ENCODE measurements at regions not wholly inside any gene's neighbourhood (a gene's known extent, or its start where the extent isn't known, plus 50 kb on each side); places are given as distances from the start of the nearest gene placed in this dataset.
"Not testable (repeated sequence)": the region's sequence is repeated elsewhere in the genome, so short reads cannot be mapped to it uniquely, and the experiment has no call there.

DNA sequence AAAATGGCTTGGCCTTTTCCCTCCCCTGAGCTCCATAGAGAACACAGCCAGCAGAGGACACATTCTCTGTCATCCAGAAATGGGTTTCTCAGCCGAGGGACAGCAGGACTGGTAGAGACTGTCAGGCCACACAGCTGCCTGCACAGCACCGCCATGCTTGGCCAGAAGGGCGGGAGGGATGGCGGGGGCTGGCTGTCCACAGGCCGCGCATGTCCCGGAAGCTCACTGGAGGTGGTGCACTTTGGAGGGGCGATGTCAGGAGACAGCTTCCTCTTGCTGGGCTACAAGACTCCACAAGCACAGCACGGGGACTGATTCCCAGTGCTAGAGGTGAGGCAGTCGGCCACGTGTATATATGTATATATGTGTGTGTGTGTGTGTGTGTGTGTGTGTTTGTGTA is 125.3 kb downstream of the GOLGA6L4 start:
- DNase-seq (ENCODE audit: low read depth in 2 of 2) = not testable (repeated sequence)

- not testable (repeated sequence) for DNase-seq (ENCODE audit: low read depth in 2 of 2)
Measured at GRCh38 chr15:84384421-84384820, 148.8 kb downstream of the GOLGA6L4 start.

- no peak for DNase-seq (ENCODE audit: low read depth in 2 of 2)
Measured at GRCh38 chr15:84387086-84387485, 151.5 kb downstream of the GOLGA6L4 start.

DNA sequence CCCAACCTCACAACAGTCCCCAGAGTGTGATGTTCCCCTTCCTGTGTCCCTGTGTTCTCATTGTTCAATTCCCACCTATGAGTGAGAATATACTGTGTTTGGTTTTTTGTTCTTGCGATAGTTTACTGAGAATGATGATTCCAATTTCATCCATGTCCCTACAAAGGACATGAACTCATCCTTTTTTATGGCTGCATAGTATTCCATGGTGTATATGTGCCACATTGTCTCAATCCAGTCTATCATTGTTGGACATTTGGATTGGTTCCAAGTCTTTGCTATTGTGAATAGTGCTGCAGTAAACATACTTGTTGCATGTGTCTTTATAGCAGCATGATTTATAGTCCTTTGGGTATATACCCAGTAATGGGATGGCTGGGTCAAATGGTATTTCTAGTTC is 152.6 kb downstream of the GOLGA6L4 start:
- DNase-seq (ENCODE audit: low read depth in 2 of 2) = not testable (repeated sequence)

DNA sequence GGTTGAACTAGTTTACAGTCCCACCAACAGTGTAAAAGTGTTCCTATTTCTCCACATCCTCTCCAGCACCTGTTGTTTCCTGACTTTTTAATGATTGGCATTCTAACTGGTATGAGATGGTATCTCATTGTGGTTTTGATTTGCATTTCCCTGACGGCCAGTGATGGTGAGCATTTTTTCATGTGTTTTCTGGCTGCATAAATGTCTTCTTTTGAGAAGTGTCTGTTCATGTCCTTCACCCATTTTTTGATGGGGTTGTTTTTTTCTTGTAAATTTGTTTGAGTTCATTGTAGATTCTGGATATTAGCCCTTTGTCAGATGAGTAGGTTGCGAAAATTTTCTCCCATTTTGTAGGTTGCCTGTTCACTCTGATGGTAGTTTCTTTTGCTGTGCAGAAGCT is 153.1 kb downstream of the GOLGA6L4 start:
- not testable (repeated sequence) for DNase-seq (ENCODE audit: low read depth in 2 of 2)

DNA sequence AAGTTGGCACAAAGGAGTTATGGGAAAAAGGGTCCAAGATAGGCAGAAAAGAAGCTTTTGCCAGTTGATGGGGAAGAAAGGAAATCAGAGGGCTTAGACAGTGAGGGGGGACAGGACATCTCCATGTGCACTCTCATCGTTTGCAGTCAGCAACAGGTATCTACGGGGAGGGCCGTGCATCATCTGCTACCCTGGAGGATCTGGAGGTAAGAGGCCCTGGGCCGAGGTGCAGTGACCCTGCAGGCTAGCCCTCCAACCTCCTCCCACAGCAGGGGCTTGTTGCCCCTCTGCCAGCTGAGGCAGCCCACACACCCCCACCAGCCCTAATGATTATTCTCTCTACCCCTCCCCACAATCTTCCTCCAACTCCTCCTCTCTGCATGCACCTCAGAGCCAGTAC is 154.8 kb downstream of the GOLGA6L4 start:
- DNase-seq (ENCODE audit: low read depth in 2 of 2) = not testable (repeated sequence)

GRCh38 chr15:84391191-84391590 is 155.6 kb downstream of the GOLGA6L4 start:
- DNase-seq (ENCODE audit: low read depth in 2 of 2) = no peak

DNA sequence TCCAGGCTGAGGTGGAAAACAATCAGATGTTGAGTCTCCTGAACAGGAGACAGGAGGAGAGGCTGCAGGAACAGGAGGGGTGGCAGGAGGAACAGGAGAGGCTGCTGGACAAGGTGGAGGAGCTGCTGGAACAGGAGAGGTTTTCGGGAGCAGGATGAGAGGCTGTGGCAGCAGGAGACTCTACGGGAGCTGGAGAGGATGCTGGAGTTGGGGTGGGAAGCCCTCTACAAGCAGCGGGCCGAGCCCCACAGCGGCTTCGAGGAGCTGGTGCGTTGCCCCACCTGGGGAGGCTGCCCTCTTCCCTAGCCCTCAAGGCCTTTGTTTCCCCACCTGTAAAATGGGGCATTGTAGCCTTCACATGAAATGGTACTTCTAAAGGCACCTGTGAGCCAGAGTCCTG is 156.4 kb downstream of the GOLGA6L4 start:
- DNase-seq (ENCODE audit: low read depth in 2 of 2) = not testable (repeated sequence)

DNA sequence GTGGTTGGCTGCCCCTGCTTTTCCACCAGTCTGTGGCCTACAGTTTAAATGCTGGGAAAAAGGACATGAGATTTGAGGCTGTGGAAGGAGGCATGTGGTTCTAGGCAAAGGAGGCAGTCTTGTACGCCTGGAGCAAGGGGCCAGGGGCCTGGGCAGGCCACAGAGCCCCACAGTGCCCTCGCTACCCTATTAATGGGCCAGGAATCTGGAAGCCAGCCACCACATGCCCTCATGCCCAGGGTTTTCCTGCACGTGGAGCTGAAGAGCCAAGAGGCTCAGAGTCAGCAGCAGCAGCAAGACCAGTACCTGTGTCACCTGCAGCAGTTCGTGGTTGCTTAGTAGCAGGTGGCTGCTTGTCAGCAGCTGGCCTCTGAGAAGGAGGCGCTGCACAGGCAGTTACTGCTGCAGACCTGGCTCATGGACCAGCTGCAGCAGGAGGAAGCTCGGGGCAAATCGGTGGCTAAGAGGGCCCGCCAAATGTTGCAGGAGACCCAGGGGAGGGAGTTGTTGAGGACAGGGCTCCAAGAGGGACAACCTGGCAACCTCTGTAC is 157.9 kb downstream of the GOLGA6L4 start:
- DNase-seq (ENCODE audit: low read depth in 2 of 2) = not testable (repeated sequence)

DNA sequence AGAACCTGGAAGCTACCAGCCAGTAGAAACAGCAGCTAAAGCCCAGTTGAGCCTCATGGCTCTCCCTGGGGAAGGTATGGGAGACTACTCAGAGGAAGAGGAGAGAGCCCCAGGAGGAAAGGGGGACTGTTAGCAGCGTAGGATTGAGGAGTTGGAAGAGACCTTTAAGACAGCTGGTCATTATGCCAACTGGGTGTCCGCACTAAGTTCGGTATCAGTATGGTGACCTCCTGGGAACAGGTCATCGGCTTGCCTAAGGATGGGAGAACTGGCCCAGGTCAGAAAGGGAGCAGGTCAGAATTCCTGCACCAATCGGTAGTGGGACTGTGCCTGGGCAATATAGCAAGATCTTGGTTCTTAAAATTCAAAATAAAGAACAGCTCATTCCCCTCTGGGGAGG is 158.4 kb downstream of the GOLGA6L4 start:
- DNase-seq (ENCODE audit: low read depth in 2 of 2) = not testable (repeated sequence)

- DNase-seq (ENCODE audit: low read depth in 2 of 2) = not testable (repeated sequence)
Measured at GRCh38 chr15:84395384-84395783, 159.8 kb downstream of the GOLGA6L4 start.

DNA sequence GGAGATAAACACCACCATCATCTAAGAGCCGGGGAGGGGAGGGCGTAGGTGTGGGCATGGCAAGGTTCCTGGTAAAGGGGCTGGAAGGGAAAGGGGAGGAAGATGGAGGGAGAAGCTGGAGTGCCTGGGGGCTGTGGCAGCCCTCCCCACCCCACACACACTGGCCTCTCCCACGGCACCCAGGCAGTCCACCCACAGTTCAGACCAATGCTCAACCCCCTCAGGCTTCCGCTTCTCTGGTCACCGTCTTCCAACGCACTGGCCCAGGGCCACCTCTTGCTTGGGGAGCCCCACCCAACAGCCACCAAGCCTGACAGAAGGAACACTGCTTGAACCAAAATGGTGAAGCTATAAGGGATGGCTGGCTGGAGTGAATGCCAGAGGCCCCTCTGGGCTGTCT is 160.3 kb downstream of the GOLGA6L4 start:
- DNase-seq (ENCODE audit: low read depth in 2 of 2) = not testable (repeated sequence)

- not testable (repeated sequence) for DNase-seq (ENCODE audit: low read depth in 2 of 2)
Measured at GRCh38 chr15:84397066-84397465, 161.5 kb downstream of the GOLGA6L4 start.

GRCh38 chr15:84398087-84398486 is 162.5 kb downstream of the GOLGA6L4 start:
- not testable (repeated sequence) for DNase-seq (ENCODE audit: low read depth in 2 of 2)

GRCh38 chr15:84398763-84399701 is 163.5 kb downstream of the GOLGA6L4 start:
- no peak for DNase-seq (ENCODE audit: low read depth in 2 of 2)

DNA sequence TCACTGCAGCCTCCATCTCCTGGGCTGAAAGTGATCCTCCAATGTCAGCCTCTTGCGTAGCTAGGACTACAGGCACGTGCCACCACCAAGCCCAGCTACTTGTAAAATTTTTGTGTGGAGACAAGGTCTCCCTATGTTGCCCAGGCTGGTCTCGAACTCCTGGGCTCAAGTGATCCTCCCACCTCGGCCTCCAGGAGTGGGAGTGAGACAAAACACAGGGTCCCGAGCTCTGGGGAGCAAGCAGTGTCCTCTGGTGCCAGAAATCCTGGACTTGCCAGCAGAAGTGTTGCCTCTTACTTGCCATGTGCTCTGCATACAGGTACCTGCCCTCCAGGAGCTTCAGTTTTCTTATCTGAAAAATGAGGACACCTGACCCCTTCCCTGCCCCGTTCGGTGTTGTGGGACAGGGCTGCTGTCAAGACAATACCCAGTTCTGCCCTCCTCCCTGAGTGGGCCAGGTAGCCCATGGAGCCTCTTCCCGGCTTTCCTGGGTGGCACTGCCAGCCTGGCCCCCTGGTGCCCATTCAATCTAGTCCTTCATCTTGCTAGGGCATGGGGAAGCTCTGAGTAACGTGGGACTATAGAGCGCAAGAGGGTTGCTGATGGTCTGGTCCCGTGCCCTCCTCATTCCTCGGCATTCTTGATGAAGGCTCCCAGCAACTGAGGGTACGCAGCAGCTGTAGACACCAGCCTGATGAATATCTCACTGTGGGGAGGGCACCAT is 164.6 kb downstream of the GOLGA6L4 start:
- DNase-seq (ENCODE audit: low read depth in 2 of 2) = no peak

DNA sequence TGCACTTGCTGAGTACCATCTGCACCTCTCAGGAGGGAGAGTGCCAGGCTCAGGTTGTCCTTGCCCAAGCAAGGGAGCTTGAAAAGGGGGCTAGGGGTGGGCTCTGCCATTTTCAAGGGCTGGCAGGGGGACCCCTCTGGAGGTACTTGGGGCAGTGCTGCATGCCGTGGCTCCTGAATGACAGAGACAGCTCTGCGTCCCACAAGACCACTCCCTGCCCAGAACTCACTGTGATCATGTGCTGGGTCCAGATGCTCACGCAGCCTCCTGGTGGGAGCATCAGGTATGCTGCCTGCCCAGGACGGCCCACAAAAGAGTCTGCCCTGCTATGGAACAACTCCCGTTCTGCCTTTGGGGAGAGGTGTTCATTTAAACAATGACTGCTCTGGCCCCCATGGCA is 165.2 kb downstream of the GOLGA6L4 start:
- DNase-seq (ENCODE audit: low read depth in 2 of 2) = no peak

GRCh38 chr15:84401461-84401860 is 165.9 kb downstream of the GOLGA6L4 start:
- not testable (repeated sequence) for DNase-seq (ENCODE audit: low read depth in 2 of 2)

DNA sequence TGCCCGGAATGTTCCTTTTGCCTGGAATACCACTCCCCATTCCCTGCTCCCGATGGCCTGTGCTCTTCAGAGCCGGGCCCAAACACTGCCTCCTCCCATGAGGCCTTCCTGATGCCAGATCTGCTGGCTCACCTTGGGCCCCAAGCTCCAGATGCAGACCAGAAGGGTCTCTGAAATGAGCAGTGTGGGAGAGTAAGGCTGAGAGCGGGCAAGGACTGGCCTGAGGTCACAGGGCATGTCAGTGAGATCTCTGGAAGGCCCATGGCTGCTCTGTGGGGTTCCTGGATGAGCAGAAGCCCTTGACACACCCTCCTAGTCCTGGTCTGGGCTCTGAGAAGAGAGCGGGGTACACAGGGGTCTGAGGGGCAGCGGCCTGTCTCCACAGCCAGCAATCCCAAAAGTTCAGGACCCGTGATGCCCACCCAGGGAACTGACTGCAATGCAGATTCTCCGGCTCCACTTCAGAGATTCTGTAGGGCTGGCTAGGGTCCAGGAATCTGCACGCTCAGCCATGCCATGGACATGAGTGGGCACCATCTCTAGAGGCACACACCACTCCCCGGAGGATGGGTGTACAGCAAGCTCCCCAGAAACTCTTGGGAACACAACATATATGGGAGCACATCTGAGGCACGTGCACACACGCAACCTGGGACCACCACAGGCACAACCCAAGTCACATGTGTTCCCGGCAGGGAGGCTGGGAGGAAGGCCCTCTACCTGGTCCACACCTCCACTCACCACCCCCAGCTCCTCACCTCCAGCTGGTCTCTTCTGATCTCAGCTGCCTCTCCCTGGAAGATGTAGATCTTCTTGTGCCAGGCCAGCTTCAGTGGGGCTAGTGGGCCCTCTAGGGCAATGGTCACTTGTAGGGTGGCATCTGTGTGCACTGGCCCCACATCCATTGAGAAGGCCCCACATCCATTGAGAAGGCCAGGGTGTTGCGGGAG is 166.6 kb downstream of the GOLGA6L4 start:
- not testable (repeated sequence) for DNase-seq (ENCODE audit: low read depth in 2 of 2)

DNA sequence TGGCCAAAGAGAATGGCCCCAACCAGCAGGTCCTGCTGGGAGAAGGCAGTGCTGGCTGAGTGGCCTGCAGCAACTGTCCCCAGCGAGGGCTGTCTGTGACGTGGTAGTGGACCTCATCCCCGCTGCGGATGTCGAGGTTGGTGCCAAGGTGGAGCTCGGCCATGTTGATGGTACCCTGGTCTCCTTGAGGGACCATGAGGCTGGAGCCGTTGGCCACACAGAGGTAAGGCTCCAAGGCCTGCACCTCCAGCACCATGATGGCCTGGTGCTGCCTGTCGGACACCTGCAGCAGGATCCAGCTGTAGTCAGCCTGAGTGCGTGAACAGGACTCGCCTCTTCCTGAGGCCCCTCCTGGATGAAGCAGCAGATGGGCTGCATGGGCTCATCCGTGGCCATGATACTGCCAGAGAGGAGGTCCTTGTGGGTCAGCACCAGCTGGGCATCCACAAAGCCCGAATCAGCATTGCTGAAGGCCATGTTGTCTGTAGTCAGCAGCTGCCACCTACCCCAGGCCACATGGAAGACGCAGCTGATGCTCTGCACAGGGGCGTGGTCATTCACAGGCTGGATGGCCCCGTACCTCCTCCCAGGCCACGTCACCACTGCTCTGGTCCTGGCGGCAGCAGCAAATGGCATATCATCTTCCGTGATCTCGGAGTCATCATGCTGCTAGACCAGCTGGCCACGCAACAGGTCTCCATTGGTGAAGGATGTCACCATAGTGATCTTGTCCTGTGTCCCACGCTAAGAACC is 167.5 kb downstream of the GOLGA6L4 start:
- no peak for DNase-seq (ENCODE audit: low read depth in 2 of 2)

Data from activated CD4-positive, alpha-beta T cell treated with anti-CD3 and anti-CD28 coated beads for 24 hours (primary cell).